ENCODE measurements at regions not wholly inside any gene's neighbourhood (a gene's known extent, or its start where the extent isn't known, plus 50 kb on each side); places are given as distances from the start of the nearest gene placed in this dataset.

DNA sequence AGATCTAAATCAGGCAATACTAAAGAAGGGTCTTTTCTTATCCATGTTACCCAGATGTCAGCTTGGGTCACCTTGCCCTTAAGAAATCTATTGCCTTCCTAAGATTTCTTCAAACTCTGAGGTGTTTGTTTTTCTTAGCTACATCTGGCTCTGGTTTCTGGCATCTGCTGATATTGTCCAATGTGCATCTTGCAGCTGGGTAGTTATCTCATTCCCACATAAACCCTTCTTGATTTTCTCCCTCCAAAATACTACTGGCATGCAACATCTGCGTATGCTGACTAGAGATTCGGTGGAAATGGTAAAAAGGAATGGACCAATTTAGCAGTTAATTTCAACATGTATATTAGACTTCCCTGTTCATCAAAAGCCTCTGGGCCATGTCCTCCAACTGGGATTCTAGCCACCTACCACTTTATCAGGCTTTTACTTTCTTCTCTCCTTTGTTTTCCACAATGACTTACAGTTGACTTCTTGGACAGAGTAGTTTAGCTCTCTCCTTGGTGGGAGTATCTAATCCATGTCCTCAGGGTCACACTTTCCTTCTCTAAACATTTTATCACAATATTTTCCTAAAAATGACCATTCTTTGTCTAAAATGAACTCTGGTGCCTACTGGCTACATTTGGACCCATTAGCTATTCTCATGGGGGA, 324.8 kb upstream of the FAR2 start:
- no peak for DNase-seq

DNA sequence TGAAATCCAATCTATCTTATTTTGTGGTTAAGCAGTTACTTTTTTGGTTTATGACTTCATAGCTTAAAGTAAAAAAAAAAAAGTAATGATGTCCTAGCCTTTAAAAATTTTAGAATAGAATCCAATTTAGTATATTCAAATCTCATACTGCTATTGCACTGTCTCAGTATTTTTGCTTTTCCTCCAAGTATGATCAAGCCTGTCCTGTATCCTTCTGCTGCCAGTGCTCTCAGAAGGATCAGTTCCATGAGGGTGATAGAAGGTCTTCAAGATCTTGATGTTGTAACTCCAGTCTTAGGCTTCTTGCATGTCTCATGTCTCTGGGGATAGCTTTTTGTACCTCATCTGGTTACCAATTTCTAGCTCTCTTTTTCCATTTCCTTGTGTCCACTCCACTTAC, 324.2 kb upstream of the FAR2 start:
- DNase-seq = no peak

DNA sequence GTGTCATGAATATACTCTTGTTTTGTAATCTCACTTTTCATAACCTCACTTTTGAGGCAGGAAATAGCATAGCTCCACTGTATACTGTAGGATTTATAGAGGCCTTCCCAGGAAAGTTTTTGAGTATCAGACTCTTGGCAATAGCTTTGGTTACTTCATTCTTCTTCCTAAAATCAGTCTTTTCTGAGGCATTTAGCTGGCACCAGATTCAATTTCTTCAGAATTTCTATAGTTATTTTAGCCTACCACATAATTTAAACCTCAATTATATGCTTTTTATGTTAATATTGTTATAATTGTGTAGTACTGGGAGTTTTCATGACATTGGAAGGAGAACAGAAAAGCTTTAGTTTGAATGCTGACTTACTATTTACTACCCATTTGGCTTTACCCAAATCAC, 322.3 kb upstream of the FAR2 start:
- no peak for DNase-seq

DNA sequence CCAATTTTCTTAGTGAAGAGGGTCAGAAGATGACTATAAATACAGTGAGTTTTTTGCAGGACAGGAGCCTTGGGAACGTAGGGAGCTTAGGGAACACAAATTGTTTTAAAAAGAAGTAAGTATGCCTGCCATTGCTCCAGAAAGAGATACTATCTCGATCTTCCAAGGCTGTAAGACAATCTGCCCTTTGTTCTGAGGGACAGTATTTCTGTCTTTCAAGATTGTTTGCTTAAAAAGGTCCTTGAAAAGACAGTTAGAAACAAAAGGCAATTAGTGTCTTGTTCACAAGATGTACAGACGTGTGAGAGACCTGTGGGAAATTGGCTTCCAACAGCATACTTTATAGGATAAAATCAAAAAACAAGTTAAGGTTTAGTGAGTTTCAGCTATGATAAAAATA, 321.2 kb upstream of the FAR2 start:
- DNase-seq = no peak

DNA sequence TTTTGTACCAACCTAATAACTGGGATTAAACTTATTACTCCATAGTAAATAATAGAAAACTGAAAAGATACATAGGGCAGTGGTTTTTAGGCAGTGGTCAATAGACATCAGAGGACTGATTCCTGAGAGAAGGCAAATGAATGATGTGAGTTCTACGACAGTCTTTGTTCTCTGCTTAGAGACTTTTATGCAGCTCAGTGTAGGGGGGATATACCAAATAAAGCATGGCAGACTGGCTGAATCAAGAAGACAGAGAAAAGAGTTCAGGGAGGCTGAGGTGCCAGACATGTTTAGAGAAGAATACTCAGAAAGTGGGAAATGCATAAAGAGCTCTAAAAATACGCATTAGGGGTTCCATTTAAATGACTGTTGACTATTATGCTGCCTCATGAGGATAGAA, 320.8 kb upstream of the FAR2 start:
- DNase-seq = no peak

DNA sequence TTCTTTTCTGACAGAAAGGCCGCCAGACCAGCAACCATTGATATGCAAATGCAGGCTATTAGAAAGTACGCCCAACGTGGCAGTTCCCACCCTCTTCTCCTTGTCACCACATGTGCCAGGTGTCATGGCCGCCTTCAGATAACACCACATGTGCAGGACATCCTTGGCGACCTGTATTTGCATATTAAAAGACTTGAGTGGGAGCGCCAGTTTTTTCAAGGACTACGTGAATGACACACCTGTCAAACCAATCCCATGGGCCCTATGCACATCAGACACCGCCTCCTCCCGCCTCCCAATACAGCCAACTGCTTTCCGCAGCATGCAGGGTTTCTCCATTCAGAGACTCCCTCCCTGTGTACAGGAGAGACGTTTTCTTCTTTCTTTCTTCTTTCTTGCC, 318.6 kb upstream of the FAR2 start:
- DNase-seq = no peak

DNA sequence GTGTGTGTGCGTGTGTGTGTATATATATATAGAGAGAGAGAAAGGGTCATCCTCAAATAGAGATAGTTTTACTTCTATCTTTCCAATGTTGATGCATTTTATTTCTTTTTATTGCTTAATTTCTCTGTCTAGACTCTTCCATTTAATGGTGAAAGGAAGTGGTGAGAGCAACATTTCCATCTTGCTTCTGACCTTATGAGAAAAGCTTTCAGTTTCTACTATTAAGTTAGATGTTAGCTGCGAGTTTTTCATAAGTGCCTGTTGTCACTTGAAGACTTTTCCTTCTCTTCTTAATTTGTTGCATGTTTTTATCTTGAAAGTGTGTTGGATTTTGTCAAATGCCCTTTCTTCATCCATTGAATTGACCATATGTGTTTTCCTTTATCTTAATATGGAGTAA, 304.4 kb upstream of the FAR2 start:
- DNase-seq = no peak

DNA sequence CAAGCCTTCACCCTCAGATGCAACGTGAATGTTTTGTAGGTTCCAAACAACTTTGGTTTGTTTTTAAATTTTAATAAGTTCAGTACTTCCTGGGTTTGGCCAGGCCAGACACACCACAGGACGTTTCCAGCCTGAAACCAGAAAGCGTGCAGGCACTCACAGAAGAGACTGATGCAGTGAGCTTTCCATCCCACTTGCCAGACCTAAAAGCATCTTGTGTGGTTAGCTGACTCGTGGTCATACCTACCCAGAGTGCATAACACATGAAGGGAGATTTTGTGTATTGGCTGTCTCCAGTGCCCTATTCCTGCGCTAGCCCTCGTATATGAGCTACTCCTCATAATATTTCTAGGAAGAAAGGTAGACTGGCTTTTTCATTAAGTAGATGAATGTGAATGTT, 297.3 kb upstream of the FAR2 start:
- no peak for DNase-seq

DNA sequence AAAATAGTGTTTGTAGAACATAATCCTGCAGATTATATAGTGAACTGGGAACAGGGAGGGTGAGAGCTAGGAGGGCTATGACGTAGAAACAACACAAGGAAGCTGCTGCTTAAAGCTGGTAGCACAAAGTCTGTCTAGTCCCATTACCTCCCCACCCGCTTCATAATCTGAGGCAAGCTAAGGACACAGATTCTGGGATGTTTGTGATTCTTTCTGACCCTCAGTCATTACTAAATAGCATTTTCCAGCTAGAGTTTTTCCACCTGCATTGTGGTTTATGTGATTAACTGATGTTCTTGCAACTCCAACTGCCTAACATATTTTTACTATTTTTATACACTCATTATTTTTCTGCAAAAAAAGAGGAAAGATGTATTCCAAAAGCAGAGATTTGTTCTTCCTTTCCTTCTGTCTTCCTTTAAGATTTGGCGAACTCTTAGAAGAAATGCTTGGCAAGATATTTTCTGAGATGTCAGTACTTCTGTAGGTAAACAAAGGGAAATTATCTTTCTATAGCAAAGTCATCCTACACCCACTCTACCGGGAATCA, 293.2 kb upstream of the FAR2 start:
- DNase-seq = peak; percentile 16

DNA sequence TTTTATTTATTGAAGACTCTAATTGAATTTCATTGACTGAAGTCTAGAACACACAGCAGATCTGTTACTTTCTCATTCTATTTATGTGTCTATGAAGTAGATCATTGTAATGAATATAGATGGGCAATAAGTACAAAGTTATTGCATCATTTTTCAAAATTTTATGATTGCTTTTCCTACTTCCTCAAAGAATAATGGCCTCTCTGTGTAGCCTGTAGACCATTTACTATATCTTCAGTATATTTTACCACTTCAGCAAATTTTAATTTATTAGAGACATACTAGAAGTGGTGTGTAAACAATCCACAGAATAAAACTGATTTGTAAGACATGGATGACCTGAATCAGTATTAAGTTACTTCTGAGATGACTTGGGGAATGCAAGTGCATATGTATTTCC, 291.7 kb upstream of the FAR2 start:
- DNase-seq = no peak

DNA sequence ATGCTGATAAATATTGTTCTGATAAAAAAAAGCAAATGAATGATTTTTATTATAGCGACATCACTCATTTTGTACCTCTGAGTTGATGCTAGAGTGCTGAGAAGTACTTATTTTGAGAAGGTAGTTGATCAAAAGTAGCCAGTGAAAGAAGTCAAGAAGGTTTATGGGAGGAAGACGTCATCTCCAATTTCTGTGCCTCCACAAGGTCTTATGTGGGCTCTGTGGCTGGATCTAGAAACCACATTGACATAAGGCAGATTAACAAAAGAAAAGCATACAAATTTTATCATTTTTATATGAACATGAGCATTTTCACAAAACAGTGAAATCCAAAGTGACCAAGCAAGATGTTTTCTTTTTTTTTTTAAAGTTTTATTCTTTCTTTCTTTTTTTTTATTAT, 289.5 kb upstream of the FAR2 start:
- no peak for DNase-seq

DNA sequence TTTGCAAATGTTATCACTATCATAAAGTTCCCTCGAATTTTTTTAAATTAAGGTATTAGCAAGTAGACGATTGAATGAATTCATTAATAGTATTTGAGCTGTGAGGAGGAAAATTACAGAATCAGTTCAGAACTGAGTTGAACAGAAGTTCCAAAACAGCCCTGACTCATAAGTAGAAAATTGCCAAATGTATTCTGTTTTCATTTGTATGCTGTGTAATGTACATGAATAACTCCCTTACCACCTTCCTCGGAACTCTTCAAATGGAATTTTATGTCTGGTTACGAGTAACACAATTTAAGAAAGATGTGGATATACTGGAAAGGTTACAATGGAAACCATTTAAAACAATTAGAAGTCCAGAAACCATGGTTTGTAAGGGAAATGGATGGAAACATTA, 283.3 kb upstream of the FAR2 start:
- DNase-seq = no peak

DNA sequence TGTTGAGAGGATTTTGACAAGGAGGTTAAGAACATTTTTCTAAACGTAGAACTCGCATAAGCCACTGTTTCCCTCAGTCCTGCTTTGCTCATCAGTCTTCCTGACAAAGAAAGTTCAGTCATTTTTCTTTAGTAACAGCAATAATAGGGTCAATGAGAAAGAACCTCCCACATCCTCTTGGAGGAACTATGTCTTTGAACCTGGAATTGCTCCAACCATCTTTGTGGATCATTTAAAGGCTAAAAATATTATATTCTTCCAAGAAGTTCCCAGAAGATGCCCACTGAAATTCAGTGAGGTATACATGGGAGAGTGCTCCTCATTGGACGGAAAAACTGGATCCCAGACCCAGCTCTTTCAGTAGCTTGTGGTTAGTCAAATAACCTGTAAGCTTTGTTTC, 282.8 kb upstream of the FAR2 start:
- no peak for DNase-seq

DNA sequence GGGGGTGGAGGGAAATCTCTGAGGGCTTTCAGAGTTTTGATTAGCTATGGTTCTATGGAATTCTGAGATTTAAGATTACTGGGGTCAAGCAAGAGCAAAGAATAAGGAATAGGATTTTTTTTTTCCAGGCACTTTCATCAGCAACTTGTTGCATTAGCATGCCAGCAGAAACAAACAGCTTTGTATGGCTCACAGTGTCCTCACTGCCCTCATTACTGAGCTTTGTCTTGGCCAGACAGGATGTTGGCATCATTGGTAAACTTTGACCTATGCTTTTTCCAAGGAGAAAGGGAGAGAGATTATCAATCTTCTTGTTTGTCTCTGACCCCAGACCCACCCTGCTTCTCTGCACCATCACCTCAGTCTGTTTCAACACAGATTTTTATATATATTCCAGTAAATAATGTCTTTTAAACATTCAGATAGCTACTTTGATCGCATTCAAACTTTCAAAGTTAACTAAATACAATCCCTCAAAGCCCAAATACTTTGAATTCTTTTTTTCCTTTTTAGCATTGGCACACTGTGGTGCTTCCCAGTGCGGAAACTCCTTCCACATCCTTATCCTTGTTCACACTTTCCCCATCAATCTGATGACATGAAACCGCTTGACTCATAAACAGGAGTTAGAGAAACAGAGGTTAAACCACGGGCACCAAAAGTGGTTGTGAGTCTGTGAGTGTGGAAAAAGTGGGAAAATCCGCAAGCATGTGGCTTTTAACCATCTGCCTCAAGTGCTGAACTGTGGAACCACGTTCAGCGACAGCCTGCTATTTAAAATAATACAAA, 282.2 kb upstream of the FAR2 start:
- DNase-seq = no peak

DNA sequence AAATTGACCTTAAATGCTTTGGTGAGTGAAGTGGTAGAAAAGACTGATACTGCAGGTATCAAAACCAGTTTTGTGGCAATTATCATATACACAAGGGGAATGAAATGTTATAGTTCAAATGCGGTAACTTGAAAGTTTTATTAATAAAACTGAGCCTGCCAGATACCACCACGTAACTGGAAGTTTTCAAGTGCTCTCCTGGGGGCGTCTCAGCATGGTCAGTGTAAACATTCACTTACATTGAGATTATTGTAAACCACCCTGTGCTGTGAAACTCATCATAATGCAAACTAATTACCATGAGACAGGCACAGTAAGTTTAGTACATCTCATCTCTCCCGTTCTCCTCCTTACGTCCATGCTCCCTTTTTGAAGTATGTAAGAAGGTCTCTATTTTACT, 280.7 kb upstream of the FAR2 start:
- no peak for DNase-seq

DNA sequence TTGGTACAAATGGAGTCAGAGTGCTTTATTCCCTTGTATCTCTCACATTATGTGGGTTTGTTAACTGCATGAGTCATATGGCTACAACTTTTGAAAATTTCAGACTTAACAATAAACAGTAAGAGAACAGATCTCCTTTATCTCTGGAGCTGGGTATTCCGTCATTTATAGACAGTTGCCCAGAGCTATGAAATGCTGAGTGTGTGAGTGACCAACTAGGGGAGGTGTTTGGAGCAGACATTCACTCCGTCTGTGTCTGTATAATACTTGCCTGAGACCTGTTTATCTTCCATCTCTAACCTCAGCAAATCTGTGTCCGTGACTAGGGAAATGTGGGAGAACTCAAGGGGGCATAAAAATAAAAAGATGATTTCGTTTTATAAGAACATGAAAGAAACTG, 279.9 kb upstream of the FAR2 start:
- no peak for DNase-seq

DNA sequence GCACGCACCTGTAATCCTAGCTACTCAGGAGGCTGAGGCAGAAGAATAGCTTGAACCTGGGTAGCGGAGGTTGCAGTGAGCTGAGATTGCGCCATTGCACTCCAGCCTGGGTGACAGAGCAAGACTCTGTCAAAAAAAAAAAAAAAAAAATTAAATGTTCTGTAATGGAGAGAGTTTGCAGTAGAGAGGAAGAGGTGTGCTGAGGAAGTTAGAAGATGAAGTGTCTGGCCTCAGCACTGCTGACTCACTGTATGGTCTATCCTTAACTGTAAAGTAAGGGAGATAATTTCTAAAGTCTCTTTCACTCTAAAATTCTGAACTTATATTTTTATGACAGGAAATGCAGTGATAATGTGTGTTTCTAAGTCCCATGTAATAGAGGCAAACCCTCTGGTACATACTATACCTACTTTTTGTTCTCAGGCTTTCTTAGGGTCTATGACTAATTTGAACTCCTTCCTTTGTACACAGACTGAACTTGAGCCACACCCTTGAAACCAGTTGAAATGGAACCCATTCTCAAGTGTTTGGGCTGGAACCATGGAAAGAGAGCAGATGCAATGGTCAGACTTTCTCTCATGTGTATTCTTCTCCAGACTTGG, 278.1 kb upstream of the FAR2 start:
- DNase-seq = no peak

DNA sequence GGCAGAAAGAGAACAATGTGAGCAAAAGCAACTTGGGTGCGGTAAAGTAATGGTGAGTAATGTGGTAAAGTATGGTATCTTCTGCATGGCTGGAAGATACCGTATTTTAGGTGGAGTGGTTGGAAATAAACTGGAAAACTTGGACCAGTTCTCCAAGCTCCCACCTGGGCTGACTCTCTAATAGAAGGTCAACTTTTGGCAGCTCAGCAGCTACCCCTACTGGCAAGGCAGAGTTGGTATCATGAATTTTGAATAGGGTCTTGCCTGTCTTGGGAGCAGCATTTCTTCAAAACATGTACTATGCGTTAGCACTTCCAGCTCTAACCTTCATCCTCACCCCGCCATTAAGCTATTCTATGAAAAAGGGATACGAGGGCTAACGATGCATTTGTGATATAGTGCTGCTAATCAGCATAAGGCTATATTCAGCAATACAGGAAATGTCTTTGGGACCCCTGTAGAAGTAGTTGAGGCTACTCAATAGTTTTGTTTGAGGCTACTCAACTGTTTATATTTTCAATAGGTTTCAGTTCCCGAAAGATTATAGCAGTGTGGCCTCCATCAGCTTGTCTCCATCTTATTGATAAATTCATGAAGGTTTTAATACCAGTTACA, 276.3 kb upstream of the FAR2 start:
- DNase-seq = no peak

DNA sequence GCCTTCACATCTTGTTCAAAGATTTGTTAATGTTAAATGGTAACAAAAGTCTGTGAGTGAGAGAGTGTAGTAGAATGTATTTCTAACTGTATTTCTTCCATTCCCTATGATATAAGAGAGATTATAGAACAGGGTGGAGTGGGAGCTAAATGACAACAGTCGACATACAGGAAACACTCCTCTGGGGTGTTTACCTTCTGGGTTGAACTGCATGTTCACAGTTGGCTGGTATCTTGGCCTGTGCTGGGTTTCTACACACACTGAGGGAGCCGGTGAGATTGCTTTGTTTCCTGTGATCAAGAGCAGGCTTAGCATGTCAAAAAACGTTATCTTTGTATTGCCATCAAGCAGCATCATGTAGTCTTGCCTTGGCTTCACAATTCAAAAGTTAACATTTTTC, 274.3 kb upstream of the FAR2 start:
- DNase-seq = no peak

DNA sequence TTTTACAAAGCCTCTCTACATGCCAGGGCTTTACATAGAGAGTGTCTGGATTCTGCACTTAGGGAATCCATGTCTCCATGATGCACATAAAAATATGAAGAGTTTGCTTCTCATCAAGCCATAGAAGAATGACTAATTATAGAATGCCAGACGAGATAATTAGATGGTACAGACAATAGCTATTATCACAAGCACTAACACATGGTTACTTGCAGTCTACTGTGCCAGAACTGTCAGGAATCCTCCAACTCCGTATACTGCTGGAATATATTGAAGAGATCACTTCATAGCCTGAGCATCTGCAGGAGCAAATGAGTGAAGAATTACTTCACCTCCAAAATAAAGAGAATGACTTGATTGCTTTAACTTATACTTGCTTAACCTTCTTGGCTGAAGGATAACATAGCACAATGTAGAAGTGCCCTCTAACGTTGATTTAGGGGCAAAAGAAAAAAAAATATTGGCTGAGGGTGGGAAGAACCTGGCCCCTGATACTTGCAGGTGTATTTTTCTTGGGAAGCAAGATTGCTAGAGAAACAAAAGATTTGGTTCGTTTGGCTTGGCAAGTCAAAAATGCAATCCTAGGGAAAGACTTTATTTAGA, 272.8 kb upstream of the FAR2 start:
- no peak for DNase-seq

DNA sequence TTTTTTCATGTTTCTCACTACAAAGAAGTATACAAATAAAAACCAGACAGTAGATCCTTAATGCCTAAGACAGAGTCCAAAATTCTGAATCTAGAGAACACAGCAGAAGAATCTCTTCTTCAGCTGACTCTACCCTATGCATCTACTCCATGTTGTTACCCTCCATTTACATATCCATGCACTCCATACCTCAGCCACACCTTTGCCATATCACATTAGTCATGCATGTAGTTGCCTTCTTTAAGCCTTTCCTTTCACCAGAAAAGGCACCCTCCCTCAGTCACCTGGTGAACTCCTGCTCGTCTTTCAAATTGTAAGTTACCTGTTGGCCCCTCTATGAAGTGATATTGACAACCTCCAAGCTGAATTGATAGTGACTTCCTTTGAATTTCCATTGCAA, 271.2 kb upstream of the FAR2 start:
- no peak for DNase-seq

DNA sequence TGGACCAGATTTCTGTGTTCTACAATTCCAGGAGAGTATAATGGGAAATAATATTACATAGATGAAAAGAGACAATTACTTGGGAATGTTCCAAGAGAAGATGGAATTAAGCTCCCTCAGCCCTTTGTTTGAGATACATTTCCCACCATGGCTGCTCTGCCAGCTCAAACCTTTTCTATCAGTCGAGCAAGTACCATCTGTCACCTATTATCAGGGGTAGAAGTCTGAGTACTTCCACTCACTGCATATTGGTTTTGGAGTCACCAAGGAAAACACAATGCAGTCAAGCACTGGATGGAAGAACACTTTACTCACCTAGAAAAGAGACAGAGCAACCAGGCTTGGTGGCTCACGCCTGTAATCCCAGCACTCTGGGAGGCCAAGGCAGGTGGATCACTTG, 270.4 kb upstream of the FAR2 start:
- no peak for DNase-seq

Data from muscle of arm (tissue), 1 donor.